Activated naive CD4-positive, alpha-beta T cell (primary cell): ENCODE measurements at regions not wholly inside any gene's neighbourhood (a gene's known extent, or its start where the extent isn't known, plus 50 kb on each side); places are given as distances from the start of the nearest gene placed in this dataset.
"Not testable (repeated sequence)": the region's sequence is repeated elsewhere in the genome, so short reads cannot be mapped to it uniquely, and the experiment has no call there.

ENCODE experiments used
- DNase-seq, 4 experiments: peaks; one replicate each; lab custom pipeline; 2025; lab: John Stamatoyannopoulos, UW

DNA sequence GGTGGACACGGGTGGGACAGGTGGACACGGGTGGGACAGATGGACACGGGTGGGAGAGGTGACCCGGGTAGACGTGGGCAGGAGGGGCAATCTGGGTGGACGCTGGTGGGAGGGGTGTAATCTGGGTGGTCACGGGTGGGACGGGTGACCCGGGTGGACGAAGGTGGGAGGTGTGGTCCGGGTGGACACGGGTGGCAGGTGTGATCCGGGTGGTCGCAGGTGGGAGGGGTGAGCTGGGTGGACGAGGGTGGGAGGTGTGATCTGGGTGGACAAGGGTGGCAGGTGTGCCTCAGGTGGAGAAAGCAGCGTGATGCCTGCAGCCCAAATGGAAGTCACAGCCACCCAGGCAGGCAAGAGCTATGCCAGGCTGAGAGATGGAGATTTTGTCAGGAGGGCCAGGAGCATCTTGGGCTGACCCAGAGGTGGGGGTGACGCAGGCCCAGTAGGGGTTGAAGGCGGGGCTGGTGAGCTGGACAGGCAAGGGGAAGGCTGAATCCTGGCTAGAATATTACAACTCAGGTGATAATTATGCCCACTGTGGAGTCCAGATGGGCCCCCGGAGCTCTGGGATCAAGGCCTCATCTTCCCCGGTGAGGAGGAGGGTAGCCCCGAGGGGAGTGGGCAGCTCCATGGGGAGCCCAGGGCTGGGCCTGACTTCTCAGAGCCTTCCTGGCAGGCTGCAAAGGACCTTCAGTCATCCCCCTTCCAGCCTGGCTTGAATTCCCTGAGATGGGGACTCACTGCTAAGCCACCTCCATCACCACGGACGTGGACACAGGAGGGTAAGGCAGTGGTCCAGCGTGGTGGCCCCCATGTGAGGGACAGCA lies 100.0 kb downstream of the ADRA2C start:
- DNase-seq: no peak

DNA sequence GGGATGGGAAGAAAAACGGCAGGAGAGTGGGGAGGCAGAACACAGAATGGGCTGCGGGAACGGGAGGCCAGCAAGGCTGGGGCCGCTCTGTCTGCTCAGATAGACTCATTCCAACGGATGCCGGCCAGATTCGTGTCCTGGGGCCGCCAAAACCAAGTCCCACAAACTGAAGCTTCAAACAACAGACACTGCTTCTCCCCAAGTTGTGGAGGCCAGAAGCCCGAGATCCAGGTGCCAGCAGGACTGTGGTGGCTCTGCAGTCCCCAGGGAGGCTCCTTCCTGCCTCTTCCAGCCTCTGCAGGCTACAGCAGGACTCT lies 100.6 kb downstream of the ADRA2C start:
- DNase-seq: no peak

DNA sequence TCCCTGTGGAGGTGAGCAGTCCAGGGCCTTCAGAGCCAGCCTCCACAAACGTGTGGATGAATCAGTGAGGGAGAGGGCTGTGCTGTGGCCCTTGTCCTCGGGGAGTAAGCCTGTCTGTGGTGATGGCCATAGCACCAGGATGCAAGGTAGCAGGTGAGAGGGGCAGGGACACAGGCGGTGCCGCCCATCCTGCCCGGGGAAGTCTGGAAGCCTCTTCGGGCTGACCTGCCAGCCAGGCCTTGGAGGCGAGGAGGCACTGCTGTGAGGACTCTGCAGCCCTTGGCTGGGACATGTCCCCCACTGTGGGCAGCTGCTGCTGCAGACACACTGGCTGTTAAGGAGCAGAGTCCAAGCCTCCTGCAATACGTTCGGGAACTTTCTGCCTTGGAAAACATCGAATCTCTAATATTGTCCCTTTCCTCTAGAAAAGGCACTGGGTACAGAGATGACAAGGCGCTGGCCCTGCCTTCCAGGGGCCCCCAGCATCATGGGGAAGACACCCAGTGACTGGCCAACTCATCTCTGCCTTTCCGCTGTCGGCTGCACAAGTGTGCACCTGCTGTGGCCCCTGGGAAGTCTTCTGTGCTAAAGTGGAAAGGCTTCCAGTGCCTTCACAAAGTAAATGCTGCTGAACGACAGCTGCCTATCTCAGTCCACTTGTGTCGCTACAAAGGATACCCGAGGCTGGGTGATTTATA lies 101.4 kb downstream of the ADRA2C start:
- DNase-seq: no peak

DNA sequence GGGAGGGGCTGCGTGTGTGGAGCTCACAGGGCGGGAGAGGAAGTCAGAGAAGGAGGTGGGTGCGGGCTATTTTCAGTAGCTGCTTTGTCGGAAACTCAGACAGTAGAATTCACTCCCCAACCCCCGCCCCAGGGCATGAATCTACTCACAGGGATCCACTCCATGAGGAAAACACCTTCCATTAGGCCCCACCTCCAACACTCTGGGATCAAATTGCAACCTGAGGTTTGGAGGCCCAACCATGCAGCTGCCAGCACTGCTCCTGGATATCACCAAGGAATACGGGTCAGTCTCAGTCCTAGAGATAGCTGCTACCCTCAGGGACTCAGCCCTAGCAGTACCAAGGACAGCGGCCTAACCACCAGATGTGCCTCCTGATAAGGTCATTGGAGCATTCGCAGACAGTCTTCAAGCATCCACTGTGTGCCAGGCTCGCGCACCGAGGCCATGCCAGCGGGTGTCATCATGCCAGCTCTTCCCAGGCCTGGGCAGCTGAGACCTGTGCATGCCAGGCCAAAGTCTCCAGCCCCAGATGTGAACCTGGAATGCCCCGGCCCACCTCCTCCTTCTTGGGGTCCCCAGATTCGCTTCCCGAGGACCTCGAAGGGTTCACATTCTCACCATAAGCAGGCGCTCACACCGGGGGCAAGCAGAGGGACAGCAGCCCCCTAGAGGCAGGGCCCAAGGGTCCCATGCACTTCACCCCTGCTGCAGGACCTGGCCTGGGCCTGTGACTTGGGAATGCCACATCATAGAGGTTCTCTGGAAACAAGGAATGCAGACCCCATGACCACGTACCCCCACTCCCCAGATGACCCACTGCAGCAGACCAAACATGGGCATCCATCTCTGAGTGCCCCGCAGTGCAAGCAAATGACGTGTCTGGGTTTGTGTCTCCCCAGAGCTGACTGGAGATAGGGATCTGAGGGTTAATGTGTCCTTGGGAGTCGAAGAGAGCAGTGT lies 102.3 kb downstream of the ADRA2C start:
- DNase-seq: no peak

DNA sequence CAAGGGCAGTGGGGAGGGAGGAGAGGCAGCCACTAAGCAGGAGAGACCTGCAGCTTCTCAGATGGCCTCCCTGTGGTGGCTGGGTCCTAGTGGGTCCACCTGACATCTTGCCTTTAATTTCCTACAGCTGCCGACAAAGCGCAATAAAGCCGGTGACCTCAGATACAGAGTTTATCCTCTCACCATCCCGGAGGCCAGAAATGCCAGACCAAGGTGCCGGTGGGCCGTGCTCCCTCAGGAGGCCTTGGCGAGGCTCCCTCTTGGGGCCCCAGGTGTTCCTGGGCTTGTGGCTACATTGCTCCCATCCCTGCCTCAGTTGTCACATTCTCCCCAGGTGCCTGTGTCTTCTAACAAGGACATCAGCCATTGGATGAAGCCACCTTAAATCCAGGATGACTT lies 103.0 kb downstream of the ADRA2C start:
- DNase-seq: no peak

DNA sequence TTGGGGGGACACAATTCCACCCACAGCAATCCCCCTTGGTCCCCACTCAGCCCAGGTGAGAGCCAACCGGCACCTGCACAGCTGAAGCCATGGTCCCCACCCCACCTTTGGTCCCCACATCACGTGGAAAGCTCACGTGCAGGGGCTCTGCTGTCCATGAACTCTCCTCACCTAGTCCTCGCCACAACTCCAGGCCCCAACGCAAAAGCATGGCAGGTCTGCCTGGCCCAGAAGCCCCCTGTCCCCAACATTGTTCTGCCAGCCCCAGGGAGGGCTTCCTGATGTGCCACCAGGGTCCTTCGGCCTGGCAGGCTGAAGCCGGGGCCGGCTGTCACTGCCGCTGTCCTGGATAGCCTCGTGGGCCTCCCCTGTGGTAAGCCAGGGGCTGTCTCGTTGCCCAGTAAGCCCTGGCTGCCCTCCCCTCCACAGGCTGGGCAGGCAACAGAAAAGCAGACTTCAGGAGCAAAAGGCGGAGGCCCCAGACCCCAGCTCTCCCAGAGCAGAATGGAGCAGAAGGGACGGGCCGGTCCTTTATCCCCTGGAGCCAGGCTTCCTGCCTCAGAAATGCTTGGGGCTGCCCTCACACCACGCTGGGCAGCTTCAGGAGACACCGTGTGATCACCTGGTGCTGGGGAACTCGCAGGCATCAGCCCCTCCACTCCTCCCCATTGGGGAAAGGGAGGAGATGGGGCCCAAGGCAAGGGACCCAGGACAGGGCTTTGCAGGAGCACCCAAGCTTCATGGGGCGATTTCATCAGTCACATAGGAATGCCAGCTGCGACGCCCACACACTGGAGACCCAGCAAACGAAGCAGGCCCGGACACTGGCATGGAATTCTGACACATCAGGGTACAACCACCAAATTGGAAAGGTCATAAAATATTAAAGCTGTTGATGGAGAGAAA lies 103.7 kb downstream of the ADRA2C start:
- DNase-seq: no peak

DNA sequence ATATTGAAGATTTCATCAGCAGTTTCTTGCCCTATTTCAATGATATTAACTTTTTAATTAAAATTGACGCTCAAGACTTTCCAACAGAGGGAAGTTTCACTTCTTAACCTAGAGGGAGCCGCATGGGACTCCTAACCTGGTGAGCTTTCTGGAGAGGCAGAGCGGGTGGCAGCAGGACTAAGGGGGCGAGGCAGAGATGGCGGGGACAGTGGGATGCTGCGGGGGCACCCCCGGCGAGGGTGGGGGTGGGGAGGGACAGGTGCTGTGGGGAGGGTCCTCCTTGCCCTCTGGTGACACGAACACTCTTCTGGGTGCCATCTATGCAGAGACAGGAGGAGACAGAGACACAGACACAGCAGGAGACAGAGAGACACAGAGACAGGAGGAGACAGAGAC lies 104.4 kb downstream of the ADRA2C start:
- DNase-seq: no peak

DNA sequence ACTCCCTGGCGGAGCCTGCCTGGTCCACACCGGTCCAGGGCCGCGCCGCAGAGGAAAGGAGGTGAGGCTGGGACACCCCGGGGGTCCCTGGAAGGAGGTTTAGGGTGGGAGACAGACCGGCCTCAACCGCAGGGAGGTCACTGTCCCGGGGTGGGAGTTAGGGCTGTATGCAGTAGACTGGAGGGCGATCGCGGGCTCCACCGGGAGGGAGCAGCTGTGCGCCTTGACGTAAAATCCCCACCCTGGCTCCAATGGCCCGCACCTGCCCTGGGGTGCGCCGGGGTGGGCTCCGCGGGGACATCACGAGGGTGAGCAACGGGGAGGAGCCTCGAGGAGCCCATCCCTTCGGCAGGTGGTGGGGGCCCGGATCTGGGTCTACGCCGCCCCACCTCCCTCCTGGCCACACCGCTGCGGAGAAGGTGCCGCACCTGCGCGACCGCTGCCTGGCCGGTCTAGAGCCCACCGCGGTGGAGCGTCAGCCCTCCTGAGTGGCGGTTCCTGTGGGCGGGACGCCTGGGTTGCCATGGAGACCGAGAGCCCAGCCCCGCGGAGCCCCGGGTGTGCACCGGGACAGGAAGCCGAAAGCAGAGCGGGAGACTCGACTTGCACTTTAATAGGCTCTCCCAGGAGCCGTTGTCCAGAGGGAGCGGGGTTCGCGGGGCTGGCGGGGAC lies 105.1 kb downstream of the ADRA2C start:
- DNase-seq: no peak

DNA sequence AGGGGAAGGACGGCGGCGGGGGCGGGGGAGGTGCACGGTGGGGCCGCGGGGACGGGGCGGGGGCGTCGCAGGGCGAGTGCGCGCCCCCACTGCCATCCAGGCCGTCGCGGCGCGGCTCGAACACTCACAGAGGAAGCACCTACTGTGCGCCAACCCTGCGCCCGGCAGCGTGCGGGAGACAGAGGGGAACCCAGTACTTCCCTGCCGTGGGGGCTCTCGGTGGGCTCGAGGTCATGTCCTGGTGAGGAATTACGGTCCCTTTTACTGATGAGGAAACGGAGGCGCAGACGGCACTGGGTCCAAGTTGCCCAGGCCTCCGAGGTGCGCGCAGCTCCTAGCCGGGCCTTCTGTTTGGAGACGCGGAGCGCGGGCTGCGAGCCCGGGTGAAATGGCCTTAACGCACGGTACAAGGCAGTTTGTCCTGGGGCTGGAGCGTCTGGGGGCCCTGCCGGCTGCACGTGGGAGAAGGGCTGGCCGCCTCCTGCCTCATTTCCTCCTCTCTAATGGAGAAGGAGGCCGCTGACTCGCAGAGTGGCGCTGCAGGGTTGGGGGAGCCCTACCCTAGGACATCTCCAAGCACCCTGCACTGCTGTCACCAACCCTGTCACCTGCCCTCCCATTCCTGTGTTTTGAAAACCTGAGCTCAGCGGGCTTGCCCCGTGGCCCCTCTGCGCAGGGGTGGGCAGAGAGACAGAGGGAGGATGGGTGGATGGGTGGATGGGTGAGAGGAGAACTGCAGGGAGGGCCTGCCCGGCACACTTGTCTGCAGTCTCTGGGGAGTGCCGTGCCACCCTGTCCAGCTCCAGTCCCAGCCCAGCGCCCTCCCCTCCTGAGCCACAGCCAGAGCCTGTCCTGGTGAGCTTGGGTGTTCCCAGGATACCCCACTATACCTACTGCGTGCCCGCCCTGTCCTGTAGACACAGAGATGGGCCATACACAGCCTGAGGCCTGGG lies 106.0 kb downstream of the ADRA2C start:
- no peak for DNase-seq

DNA sequence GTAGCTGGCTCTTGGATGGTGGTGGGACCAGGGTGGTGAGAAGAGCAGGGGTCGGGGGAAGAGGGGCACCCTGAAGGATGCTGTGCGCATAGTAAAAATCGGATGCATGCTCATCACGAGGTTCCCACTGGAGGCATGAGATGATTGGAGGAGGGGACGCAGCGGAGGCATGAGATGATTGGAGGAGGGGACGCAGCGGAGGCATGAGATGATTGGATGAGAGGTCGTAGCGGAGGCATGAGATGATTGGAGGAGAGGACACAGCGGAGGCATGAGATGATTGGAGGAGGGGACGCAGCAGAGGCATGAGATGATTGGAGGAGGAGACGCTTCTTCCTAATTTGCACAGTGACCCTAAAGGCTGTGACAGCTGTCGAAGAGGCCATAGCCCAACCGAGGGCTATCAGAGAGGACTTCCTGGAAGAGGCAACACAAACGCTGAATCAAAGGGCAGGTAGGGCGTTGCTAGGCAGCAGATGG lies 106.7 kb downstream of the ADRA2C start:
- DNase-seq: no peak

DNA sequence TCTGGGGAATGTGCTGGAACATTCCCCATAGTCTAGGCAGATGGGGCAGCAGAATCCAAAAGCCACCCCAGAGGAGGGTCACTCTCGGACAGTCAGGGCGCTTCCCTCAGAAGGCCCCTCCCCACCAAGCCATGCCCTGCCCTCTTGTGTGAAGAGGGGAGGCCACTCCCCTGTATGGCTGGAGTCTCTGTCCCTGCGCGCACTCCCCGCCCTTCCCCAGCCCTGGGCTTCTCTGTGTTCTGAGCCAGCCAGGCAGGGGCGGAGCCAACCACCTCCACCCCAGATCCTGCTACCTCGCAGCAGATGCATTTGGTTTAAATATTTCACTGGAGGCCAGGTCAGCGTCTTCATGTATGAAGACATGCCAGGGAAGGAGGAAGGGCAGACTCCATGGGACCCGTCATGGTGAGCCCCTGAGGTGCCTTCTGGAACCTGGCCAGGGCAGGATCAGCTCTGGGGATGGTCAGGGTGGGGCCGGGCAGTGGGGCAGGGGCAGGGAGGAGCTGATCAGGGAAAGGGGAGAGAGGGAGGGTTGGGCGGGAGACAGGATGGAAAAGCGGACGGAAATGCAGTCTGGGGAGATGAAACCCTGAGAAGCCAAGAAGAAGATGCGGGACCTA lies 107.3 kb downstream of the ADRA2C start:
- DNase-seq: no peak

DNA sequence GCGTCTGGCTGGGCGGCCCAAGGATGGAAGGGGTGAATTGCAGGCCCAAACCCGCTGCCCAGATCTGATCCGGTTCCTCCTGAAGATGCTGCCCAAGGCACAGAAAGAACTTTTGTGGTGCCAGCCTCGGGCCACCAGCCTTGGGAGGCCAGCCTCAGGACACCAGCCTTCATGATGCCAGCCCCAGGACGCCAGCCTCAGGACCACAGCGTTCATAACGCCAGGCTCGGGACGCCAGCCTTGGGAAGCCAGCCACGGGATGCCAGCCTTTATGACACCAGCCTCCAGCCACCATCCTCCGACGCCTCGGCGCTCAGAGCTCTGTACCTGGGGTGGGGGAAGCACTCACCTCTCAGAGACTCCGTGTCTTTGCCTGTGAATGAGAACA lies 107.8 kb downstream of the ADRA2C start:
- no peak for DNase-seq

DNA sequence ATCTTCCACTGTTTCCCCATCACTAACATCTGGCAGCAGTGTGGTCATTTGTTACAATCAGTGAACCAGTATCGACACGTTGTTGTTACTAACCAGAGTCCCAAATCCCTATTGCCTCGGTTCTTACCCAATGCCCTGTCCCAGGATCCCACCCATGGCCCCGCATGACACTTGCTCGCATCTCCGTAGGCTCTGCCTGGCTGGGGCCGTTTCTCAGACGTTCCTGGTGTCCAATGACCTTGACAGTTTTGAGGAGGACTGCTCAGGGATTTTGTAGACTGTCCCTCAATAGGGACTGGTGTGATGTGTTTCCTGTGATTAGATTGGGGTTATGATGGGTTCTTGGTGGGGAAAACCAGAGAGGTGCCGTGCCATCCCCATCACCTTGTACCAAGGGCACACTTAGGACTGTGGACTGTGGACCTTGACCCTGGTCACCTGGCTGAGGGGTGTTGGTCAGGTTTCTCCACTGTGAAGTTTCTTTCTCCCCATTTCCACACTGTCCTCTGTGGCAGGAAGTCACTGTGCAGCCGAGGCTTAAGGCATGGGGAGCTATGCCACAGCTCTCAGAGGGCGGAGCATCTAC lies 108.4 kb downstream of the ADRA2C start:
- no peak for DNase-seq

DNA sequence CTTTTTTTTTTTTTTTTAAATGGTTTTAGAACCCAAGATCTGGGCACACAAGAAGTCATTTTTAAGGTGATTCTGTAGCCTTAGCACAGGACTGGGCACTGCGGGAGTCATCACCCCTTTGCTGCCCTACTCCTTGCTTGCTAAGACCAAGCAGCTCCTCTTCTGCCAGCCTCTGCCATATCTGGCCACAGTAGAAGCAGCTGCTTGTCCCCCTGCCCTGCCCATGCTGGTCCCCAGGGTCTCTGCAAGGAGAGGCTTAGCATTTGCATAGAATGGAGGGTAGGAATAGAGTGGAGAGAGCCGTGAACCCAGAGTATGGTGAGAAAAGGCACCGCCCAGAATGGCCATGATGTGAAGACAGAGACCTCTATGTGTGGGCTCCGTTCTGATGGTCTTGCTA lies 109.3 kb downstream of the ADRA2C start:
- no peak for DNase-seq

DNA sequence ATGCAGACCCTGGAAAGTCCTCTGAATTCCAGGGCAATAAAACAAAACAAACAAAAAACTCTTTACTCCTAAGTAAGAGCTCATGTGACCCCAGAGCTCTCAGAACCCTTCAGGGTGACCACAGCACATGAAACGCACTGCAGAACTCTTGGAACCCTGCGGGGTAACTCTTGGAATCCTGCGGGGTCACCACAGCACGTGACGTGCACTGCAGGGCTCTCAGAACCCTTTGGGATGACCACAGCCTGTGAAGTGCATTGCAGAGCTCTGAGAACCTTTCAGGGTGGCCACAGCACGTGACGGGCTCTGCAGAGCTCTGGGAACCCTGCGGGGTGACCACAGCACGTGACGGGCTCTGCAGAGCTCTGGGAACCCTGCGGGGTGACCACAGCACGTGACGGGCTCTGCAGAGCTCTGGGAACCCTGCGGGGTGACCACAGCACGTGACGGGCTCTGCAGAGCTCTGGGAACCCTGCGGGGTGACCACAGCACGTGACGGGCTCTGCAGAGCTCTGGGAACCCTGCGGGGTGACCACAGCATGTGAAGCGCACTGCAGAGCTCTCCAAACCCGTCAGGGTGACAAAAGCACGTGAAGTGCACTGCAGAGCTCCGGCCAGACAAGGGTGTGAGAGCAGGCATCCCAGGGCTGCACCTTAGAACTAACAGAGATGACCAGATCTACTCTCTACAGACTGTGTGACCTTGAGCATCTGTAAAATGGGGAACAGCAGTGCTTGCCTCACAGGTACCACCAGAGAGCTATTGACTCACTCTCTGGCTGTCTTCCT lies 110.1 kb downstream of the ADRA2C start:
- DNase-seq: not testable (repeated sequence)

DNA sequence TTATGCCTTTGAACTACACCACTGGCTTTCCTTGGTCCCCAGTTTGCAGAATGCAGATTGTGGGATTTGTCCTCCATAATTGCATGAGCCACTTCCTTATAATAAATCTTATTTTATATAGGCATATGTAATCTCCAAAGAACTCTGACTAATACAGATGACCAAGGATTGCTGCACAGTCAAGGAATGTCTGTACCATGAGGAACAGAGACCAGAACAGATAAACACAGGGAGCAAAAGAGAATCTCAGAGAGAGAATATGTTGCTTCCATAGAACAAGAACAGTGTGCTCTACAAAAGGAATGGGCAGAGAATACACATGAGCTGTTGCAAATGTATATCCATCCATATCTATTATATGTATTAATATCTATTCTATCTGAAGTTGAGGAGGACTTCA lies 111.1 kb downstream of the ADRA2C start:
- DNase-seq: no peak

DNA sequence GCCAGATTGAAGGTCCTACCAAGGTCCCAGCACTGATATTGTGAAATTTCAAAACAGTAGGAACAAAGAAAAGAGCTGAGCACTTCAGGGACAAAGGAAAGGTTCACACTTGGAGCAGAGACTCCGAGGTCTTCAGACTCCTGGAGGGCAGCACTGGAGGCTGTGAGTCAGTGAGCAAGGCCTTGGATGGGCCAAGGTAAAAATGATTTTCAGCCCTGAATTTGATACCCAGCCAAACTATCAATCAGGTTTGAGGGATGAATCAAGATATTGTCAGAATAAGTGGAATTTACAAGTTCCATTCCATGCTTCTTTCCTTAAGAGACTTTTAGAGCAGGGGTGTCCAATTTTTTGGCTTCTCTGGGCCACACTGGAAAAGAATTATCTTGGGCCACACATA lies 111.7 kb downstream of the ADRA2C start:
- no peak for DNase-seq

DNA sequence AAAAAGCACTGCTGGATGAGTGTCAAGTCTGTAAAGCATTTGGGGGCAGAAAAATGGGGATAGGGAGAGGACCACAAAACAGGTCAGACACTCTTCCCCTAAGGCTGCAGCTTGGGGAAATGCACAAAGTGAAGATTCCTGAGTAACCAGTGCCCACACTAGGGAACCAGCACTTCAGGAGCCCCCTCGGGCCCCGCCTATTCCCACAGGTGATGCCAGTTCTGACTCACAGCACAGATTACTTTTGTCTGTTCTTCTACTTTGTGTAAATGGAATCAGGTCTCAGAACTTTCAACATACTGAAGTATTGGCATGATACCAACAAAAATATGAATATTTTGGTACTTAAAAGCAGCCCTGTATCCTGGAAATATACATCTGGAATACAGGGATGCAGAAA lies 112.5 kb downstream of the ADRA2C start:
- no peak for DNase-seq
